Activated B cell treated with CpG ODN at 0.5 μM for 24 hours (primary cell): ENCODE measurements at regions not wholly inside any gene's neighbourhood (a gene's known extent, or its start where the extent isn't known, plus 50 kb on each side); places are given as distances from the start of the nearest gene placed in this dataset.

Experiments
- ATAC-seq: fragments of 200-7000 bp; cut with Tn5 transposase; one replicate; pipeline ENCODE4 v1.10.0; 2021; ENCODE audit warnings: low read depth, mild to moderate bottlenecking, moderate library complexity
- CTCF ChIA-PET: fragments of 350-600 bp; sonication (Branson Sonifier 250); formaldehyde crosslinking; loops from one replicate; lab custom pipeline; 2021; ENCODE audit warnings: antibody characterized with exemption; lab: Charles Lee
- POLR2A ChIA-PET: fragments of 350-600 bp; sonication (Branson Sonifier 250); formaldehyde crosslinking; loops from one replicate; lab custom pipeline; 2021; ENCODE audit warnings: antibody characterized with exemption; lab: Charles Lee
- DNase-seq: peaks from one replicate; pipeline ENCODE4 v3.0.0; 2022
- H3K27ac Mint-ChIP-seq: one replicate; pipeline ENCODE4 v1.8.0; 2020; ENCODE audit warnings: mixed read lengths
- H3K27me3 Mint-ChIP-seq: one replicate; pipeline ENCODE4 v1.8.0; 2021; ENCODE audit warnings: mixed read lengths
- H3K36me3 Mint-ChIP-seq: one replicate; pipeline ENCODE4 v1.8.0; 2021; ENCODE audit warnings: low read depth, mixed read lengths
- H3K4me1 Mint-ChIP-seq: one replicate; pipeline ENCODE4 v1.8.0; 2021; ENCODE audit warnings: mixed read lengths
- H3K4me3 Mint-ChIP-seq: one replicate; pipeline ENCODE4 v1.8.0; 2020; ENCODE audit warnings: mild to moderate bottlenecking, mixed read lengths
- H3K9me3 Mint-ChIP-seq: one replicate; pipeline ENCODE4 v1.8.0; 2020; ENCODE audit warnings: mixed read lengths
- intact Hi-C: fragments of 100-400 bp; cut with micrococcal nuclease; formaldehyde crosslinking; loops from one replicate; pipeline ENCODE4 v1.15.1; 2024
- TF ChIP-seq, protein P1 (sequence below): fragments of 200-600 bp; IDR thresholded peaks from one replicate; pipeline ENCODE4 v1.8.0; 2022; ENCODE audit warnings: antibody characterized with exemption, mild to moderate bottlenecking

DNA sequence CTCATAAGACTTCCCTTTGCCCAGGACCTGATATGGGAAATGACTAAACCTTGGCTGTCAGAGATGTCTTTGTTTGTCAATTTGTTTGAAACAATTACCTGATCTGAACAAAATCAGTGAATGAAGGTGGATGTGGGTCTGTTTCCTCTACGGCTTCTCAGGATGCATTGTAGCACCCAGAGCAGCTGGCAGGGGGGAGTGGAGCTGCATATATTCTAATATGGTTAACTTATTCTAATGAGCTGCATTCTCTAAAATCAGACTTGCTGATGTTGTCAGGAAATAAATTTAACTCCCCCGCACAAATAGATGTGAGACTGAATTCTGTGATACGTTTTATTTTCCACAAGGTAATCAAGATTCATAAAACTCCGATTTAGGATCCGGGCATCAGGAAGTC lies 665.4 kb downstream of the MAT2B start:
- no peaks in the 10 kb centered on the region for H3K36me3 Mint-ChIP-seq
- DNase-seq (no peak), ATAC-seq (no peak)
- intact Hi-C loops: no loop called here
- POLR2A ChIA-PET: no interaction called here
- CTCF ChIA-PET: no interaction called here
- H3K27me3 Mint-ChIP-seq: no peaks in the 10 kb centered on the region
- TF ChIP-seq, protein P1, sequence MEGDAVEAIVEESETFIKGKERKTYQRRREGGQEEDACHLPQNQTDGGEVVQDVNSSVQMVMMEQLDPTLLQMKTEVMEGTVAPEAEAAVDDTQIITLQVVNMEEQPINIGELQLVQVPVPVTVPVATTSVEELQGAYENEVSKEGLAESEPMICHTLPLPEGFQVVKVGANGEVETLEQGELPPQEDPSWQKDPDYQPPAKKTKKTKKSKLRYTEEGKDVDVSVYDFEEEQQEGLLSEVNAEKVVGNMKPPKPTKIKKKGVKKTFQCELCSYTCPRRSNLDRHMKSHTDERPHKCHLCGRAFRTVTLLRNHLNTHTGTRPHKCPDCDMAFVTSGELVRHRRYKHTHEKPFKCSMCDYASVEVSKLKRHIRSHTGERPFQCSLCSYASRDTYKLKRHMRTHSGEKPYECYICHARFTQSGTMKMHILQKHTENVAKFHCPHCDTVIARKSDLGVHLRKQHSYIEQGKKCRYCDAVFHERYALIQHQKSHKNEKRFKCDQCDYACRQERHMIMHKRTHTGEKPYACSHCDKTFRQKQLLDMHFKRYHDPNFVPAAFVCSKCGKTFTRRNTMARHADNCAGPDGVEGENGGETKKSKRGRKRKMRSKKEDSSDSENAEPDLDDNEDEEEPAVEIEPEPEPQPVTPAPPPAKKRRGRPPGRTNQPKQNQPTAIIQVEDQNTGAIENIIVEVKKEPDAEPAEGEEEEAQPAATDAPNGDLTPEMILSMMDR: no peak
- no peak overlapping the region for H3K27ac Mint-ChIP-seq
- no peak overlapping the region for H3K4me3 Mint-ChIP-seq
- H3K4me1 Mint-ChIP-seq: no peaks in the 10 kb centered on the region
- no peaks in the 10 kb centered on the region for H3K9me3 Mint-ChIP-seq

DNA sequence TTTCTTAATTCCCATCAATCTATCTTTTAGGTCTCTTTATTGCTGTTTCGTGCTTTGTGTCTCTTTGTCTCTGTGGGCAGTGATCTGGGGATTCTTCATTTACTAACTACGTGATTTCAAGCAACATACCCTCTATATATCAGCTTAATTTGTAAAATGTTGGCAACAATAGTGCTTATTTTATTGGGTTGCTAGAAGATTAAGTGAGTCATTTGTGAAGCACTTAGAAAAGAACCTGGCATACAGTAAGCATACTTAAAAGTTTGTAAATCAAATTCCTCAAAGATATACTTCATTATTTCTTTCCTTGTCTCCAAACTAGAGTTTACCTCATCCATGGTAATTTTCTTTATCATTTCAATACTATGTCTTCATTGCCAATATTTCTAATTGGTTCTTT lies 669.7 kb downstream of the MAT2B start:
- Mint-ChIP-seq H3K4me3 (no peak overlapping the region), H3K27ac (no peak overlapping the region), H3K27me3 (no peaks in the 10 kb centered on the region), H3K9me3 (no peaks in the 10 kb centered on the region), H3K36me3 (no peaks in the 10 kb centered on the region), H3K4me1 (no peaks in the 10 kb centered on the region)
- intact Hi-C loops: no loop called here
- ATAC-seq (no peak), DNase-seq (no peak)
- CTCF ChIA-PET: no interaction called here
- TF ChIP-seq, protein P1: no peak
- POLR2A ChIA-PET: no interaction called here

DNA sequence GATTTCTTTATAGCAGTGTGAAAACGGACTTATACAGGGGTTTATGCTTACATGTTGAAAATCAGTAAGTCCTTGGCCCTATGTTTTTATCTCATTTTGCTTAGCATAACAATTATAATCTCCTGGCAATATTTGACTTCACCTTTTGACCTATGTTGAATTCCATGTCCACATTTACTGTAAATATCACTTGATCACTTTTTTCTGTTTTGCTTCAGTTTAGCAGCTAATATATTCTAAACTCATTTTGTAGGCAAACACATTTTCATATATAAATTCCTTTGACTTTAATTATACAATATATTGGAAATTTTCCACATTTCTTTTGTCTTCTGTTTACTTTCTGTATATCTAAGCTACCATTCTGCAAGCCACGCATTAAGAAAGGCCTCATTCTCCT lies 674.0 kb downstream of the MAT2B start:
- ATAC-seq (no peak), DNase-seq (no peak)
- no peaks in the 10 kb centered on the region for H3K27me3 Mint-ChIP-seq
- no peak overlapping the region for H3K27ac Mint-ChIP-seq
- ChIA-PET POLR2A (no interaction called here), CTCF (no interaction called here)
- intact Hi-C loops: no loop called here
- H3K36me3 Mint-ChIP-seq: no peaks in the 10 kb centered on the region
- no peak overlapping the region for H3K4me3 Mint-ChIP-seq
- TF ChIP-seq, protein P1: no peak
- H3K9me3 Mint-ChIP-seq: no peaks in the 10 kb centered on the region
- H3K4me1 Mint-ChIP-seq: no peaks in the 10 kb centered on the region

DNA sequence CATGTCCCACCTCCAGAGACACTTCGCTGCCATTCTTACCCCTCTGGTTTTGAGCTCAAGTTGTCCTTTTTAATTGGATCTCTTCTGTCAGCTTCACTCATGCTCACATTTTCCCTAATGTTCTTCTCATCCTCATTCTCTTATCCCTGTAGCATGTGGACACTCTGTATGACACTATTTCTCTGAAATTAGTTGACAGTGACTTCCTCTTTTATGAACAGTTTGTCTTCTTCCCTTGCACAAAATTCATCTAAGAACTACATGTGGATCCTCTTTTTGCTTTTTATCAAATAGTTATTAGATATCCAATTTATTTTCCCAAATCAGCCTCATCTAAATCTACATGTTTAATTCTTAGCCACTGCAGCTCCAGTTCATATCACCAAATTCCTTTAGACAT lies 676.2 kb downstream of the MAT2B start:
- H3K4me3 Mint-ChIP-seq: no peak overlapping the region
- POLR2A ChIA-PET: no interaction called here
- CTCF ChIA-PET: no interaction called here
- TF ChIP-seq, protein P1: no peak
- ATAC-seq (no peak), DNase-seq (no peak)
- H3K4me1 Mint-ChIP-seq: no peaks in the 10 kb centered on the region
- H3K36me3 Mint-ChIP-seq: no peaks in the 10 kb centered on the region
- no peaks in the 10 kb centered on the region for H3K9me3 Mint-ChIP-seq
- no peak overlapping the region for H3K27ac Mint-ChIP-seq
- H3K27me3 Mint-ChIP-seq: no peaks in the 10 kb centered on the region
- intact Hi-C loops: no loop called here

DNA sequence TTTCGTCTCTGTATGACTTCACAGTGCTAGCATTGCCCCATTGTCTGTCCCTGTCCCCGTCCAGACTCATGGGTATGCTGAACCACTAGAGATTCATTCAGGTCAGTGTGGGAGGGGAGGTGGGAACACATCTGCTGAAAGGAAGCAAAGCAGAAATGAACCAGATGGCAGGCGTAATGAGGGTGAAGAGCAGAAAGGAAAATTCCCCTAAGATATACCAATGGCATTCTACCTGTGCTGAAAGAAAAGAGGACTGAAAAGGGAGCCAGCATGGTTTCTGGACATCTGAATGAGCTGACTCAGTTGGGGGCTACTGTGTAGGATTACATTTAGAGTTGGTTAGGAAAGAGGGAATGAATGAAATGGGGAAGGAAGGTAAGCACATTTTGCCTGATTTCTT lies 678.7 kb downstream of the MAT2B start:
- no peaks in the 10 kb centered on the region for H3K9me3 Mint-ChIP-seq
- POLR2A ChIA-PET: no interaction called here

More for the DNA sequence above, 678.7 kb downstream of the MAT2B start:
- DNase-seq (no peak), ATAC-seq (no peak)
- CTCF ChIA-PET: no interaction called here
- H3K36me3 Mint-ChIP-seq: no peaks in the 10 kb centered on the region
- H3K27me3 Mint-ChIP-seq: no peaks in the 10 kb centered on the region
- no peak overlapping the region for H3K27ac Mint-ChIP-seq
- H3K4me1 Mint-ChIP-seq: no peaks in the 10 kb centered on the region
- H3K4me3 Mint-ChIP-seq: no peak overlapping the region
- intact Hi-C loops: no loop called here
- TF ChIP-seq, protein P1: no peak
